ENCODE measurements at regions not wholly inside any gene's neighbourhood (a gene's known extent, or its start where the extent isn't known, plus 50 kb on each side); places are given as distances from the start of the nearest gene placed in this dataset.

DNA sequence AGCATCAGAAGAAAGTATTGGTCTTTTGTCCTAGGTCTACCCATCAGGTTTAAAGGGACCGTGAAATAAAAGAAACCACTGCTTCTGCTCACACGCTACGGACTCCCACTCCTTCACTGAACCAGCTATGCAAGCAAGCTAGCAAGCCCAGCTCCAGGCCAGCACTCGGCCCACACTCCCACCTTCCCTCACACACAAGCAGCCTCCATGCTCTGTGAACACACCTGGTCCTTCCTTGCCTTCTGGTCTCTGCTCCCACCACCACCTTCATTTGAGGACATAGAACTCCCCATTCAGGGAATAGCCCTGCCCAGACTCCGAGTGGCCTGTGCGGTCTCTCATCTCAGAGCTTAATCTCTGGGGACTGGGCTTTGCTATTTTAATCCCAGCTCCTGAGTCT, 436.4 kb upstream of the CDH4 start:
- no peak overlapping the region for H3K27ac Mint-ChIP-seq (ENCODE audit: unreplicated experiment)
- H3K36me3 Mint-ChIP-seq (ENCODE audit: low read depth) = no peaks in the 10 kb centered on the region
- H3K27me3 Mint-ChIP-seq (ENCODE audit: low read depth) = no peaks in the 10 kb centered on the region
- no peak for TF ChIP-seq CTCF (conservative IDR thresholded peaks at IDR 0.05)
- no peaks in the 10 kb centered on the region for H3K9me3 Mint-ChIP-seq
- H3K4me1 Mint-ChIP-seq = no peaks in the 10 kb centered on the region
- no peak for DNase-seq (ENCODE audit: low read depth, low spot score)
- no peak overlapping the region for H3K4me3 Mint-ChIP-seq

DNA sequence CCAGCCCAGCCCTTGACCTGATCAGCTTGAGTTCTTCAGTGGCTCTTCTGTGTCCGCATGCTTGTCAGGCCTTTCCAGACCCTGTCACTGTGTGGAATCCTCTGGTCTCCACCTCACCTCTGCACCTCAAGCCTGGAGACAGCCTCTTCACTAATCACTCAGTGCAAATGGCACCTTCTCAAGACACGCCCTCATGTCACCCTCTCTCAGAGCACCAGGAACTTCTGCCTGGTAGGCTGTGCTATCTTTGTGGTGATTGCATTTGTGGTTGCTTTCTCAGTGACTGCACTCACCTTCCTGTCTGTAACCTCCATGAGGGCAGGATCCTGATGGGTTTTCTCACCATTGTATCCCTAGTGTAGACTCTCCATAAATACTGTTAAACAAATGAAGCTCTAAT, 435.2 kb upstream of the CDH4 start:
- H3K27ac Mint-ChIP-seq (ENCODE audit: unreplicated experiment) = no peak overlapping the region
- no peak for DNase-seq (ENCODE audit: low read depth, low spot score)
- no peaks in the 10 kb centered on the region for H3K27me3 Mint-ChIP-seq (ENCODE audit: low read depth)
- H3K9me3 Mint-ChIP-seq = no peaks in the 10 kb centered on the region
- H3K4me3 Mint-ChIP-seq = no peak overlapping the region
- no peaks in the 10 kb centered on the region for H3K36me3 Mint-ChIP-seq (ENCODE audit: low read depth)
- TF ChIP-seq CTCF (conservative IDR thresholded peaks at IDR 0.05) = no peak
- H3K4me1 Mint-ChIP-seq = no peaks in the 10 kb centered on the region

GRCh38 chr20:60817891-60818290, 434.2 kb upstream of the CDH4 start:
- H3K4me1 Mint-ChIP-seq = no peaks in the 10 kb centered on the region
- H3K36me3 Mint-ChIP-seq (ENCODE audit: low read depth) = no peaks in the 10 kb centered on the region
- H3K27ac Mint-ChIP-seq (ENCODE audit: unreplicated experiment) = no peak overlapping the region
- no peak overlapping the region for H3K4me3 Mint-ChIP-seq
- no peaks in the 10 kb centered on the region for H3K9me3 Mint-ChIP-seq
- TF ChIP-seq CTCF (conservative IDR thresholded peaks at IDR 0.05) = no peak
- no peaks in the 10 kb centered on the region for H3K27me3 Mint-ChIP-seq (ENCODE audit: low read depth)
- no peak for DNase-seq (ENCODE audit: low read depth, low spot score)

DNA sequence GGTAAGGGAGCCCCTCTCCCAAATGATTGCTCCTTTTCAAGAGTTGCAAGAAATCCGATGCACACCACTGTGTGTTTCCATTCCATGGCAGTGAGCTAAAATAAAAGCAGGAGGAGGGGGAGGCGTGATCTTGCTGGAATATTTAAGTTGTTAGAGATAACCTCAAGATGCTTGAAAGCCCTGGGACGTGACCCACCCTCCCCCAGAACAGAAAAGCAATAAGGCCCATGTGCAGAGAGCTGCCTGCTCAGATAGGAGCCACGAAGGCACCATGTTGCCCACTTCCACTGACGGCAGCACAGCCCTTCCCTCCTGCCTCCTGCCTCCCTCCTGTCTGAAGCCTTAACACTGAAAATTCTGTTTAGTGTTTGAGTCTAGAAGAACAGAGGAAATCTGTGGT, 432.6 kb upstream of the CDH4 start:
- Mint-ChIP-seq H3K9me3 (no peaks in the 10 kb centered on the region), H3K36me3 (ENCODE audit: low read depth) (no peaks in the 10 kb centered on the region), H3K27me3 (ENCODE audit: low read depth) (no peaks in the 10 kb centered on the region), H3K27ac (ENCODE audit: unreplicated experiment) (no peak overlapping the region), H3K4me1 (no peaks in the 10 kb centered on the region), H3K4me3 (no peak overlapping the region)
- TF ChIP-seq CTCF (conservative IDR thresholded peaks at IDR 0.05) = no peak
- DNase-seq (ENCODE audit: low read depth, low spot score) = no peak

- Mint-ChIP-seq H3K9me3 (no peaks in the 10 kb centered on the region), H3K36me3 (ENCODE audit: low read depth) (no peaks in the 10 kb centered on the region), H3K4me3 (no peak overlapping the region), H3K27ac (ENCODE audit: unreplicated experiment) (no peak overlapping the region), H3K4me1 (no peaks in the 10 kb centered on the region), H3K27me3 (ENCODE audit: low read depth) (no peaks in the 10 kb centered on the region)
- no peak for DNase-seq (ENCODE audit: low read depth, low spot score)
- no peak for TF ChIP-seq CTCF (conservative IDR thresholded peaks at IDR 0.05)
Measured at GRCh38 chr20:60820149-60820548, 431.9 kb upstream of the CDH4 start.

- no peak for TF ChIP-seq CTCF (conservative IDR thresholded peaks at IDR 0.05)
- no peaks in the 10 kb centered on the region for H3K4me1 Mint-ChIP-seq
- no peak overlapping the region for H3K4me3 Mint-ChIP-seq
- no peak for DNase-seq (ENCODE audit: low read depth, low spot score)
- no peak overlapping the region for H3K27ac Mint-ChIP-seq (ENCODE audit: unreplicated experiment)
- H3K9me3 Mint-ChIP-seq = no peaks in the 10 kb centered on the region
- no peaks in the 10 kb centered on the region for H3K36me3 Mint-ChIP-seq (ENCODE audit: low read depth)
- peaks cover 2% of the 10 kb centered on the region for H3K27me3 Mint-ChIP-seq (ENCODE audit: low read depth)
Measured at GRCh38 chr20:60820918-60821317, 431.1 kb upstream of the CDH4 start.

Data from neural crest cell (in vitro differentiated cells).